ENCODE measurements at regions not wholly inside any gene's neighbourhood (a gene's known extent, or its start where the extent isn't known, plus 50 kb on each side); places are given as distances from the start of the nearest gene placed in this dataset.
"Not testable (repeated sequence)": the region's sequence is repeated elsewhere in the genome, so short reads cannot be mapped to it uniquely, and the experiment has no call there.

GRCh38 chr12:68984796-68985573 lies 52.0 kb upstream of the CPM start:
- no peak overlapping the region for H3K4me3 ChIP-seq (ENCODE audit: low read length)
- no peak for DNase-seq (ENCODE audit: low read depth, low spot score)

- not testable (repeated sequence) for H3K4me3 ChIP-seq (ENCODE audit: low read length); DNase-seq (ENCODE audit: low read depth, low spot score)
Observed at GRCh38 chr12:68997526-68997925, 64.6 kb upstream of the CPM start.

- no peak overlapping the region for H3K4me3 ChIP-seq (ENCODE audit: low read length)
- no peak for DNase-seq (ENCODE audit: low read depth, low spot score)
Observed at GRCh38 chr12:68998041-68998440, 65.1 kb upstream of the CPM start.

GRCh38 chr12:69000074-69000473 lies 67.1 kb upstream of the CPM start:
- H3K4me3 ChIP-seq (ENCODE audit: low read length), result no peak overlapping the region
- no peak for DNase-seq (ENCODE audit: low read depth, low spot score)

GRCh38 chr12:69000540-69001243 lies 67.7 kb upstream of the CPM start:
- no peak for DNase-seq (ENCODE audit: low read depth, low spot score)
- H3K4me3 ChIP-seq (ENCODE audit: low read length), result no peak overlapping the region

- no peak for DNase-seq (ENCODE audit: low read depth, low spot score)
- no peak overlapping the region for H3K4me3 ChIP-seq (ENCODE audit: low read length)
Observed at GRCh38 chr12:69001251-69001650, 68.3 kb upstream of the CPM start.

- no peak for DNase-seq (ENCODE audit: low read depth, low spot score)
Observed at GRCh38 chr12:69002969-69003368, 70.0 kb upstream of the CPM start.

GRCh38 chr12:69003991-69004390 lies 71.0 kb upstream of the CPM start:
- no peak overlapping the region for H3K4me3 ChIP-seq (ENCODE audit: low read length)
- DNase-seq (ENCODE audit: low read depth, low spot score), result no peak

More at GRCh38 chr12:69002969-69003368, 70.0 kb upstream of the CPM start:
- H3K4me3 ChIP-seq (ENCODE audit: low read length), result no peak overlapping the region

GRCh38 chr12:69007101-69007854 lies 74.3 kb upstream of the CPM start:
- H3K4me3 ChIP-seq (ENCODE audit: low read length), result no peak overlapping the region
- DNase-seq (ENCODE audit: low read depth, low spot score), result no peak

- H3K4me3 ChIP-seq (ENCODE audit: low read length), result no peak overlapping the region
Observed at GRCh38 chr12:69007855-69008351, 74.9 kb upstream of the CPM start.

GRCh38 chr12:69008520-69008919 lies 75.5 kb upstream of the CPM start:
- DNase-seq (ENCODE audit: low read depth, low spot score), result no peak
- no peak overlapping the region for H3K4me3 ChIP-seq (ENCODE audit: low read length)

More at GRCh38 chr12:69007855-69008351, 74.9 kb upstream of the CPM start:
- no peak for DNase-seq (ENCODE audit: low read depth, low spot score)

- DNase-seq (ENCODE audit: low read depth, low spot score), result no peak
- H3K4me3 ChIP-seq (ENCODE audit: low read length), result no peak overlapping the region
Observed at GRCh38 chr12:69014047-69014446, 81.1 kb upstream of the CPM start.

GRCh38 chr12:69015017-69015416 lies 82.0 kb upstream of the CPM start:
- no peak for DNase-seq (ENCODE audit: low read depth, low spot score)
- no peak overlapping the region for H3K4me3 ChIP-seq (ENCODE audit: low read length)

- no peak overlapping the region for H3K4me3 ChIP-seq (ENCODE audit: low read length)
- no peak for DNase-seq (ENCODE audit: low read depth, low spot score)
Observed at GRCh38 chr12:69015831-69016230, 82.9 kb upstream of the CPM start.

- H3K4me3 ChIP-seq (ENCODE audit: low read length), result no peak overlapping the region
- DNase-seq (ENCODE audit: low read depth, low spot score), result no peak
Observed at GRCh38 chr12:69019082-69019481, 86.1 kb upstream of the CPM start.

GRCh38 chr12:69019910-69020309 lies 86.9 kb upstream of the CPM start:
- DNase-seq (ENCODE audit: low read depth, low spot score), result no peak
- H3K4me3 ChIP-seq (ENCODE audit: low read length), result no peak overlapping the region

GRCh38 chr12:69022674-69023073 lies 89.7 kb upstream of the CPM start:
- no peak overlapping the region for H3K4me3 ChIP-seq (ENCODE audit: low read length)
- DNase-seq (ENCODE audit: low read depth, low spot score), result no peak

GRCh38 chr12:69023840-69024239 lies 90.9 kb upstream of the CPM start:
- no peak overlapping the region for H3K4me3 ChIP-seq (ENCODE audit: low read length)
- DNase-seq (ENCODE audit: low read depth, low spot score), result no peak

GRCh38 chr12:69024413-69024812 lies 91.4 kb upstream of the CPM start:
- no peak for DNase-seq (ENCODE audit: low read depth, low spot score)
- H3K4me3 ChIP-seq (ENCODE audit: low read length), result no peak overlapping the region

GRCh38 chr12:69024907-69025306 lies 91.9 kb upstream of the CPM start:
- no peak overlapping the region for H3K4me3 ChIP-seq (ENCODE audit: low read length)
- no peak for DNase-seq (ENCODE audit: low read depth, low spot score)

Data from Jurkat, Clone E6-1 (cell line).